Thyroid gland (tissue), 4 donors: ENCODE measurements at regions not wholly inside any gene's neighbourhood (a gene's known extent, or its start where the extent isn't known, plus 50 kb on each side); places are given as distances from the start of the nearest gene placed in this dataset.

Experiments used
- DNase-seq, 2 donors: peaks; one replicate each; pipeline ENCODE4 v3.0.0-alpha.2; 2019
- H3K27ac ChIP-seq, 3 donors: fragments of 200-600 bp; sonication (generic); 1 replicate in 2 of 3; 2 replicates in 1 of 3; pipeline ENCODE4 v1.5.1; 2016 to 2019; ENCODE audit warnings: mild to moderate bottlenecking in 1 of 3, moderate library complexity in 1 of 3
- H3K27me3 ChIP-seq: fragments of 200-600 bp; sonication (generic); one replicate; pipeline ENCODE4 v1.5.1; 2019
- H3K36me3 ChIP-seq, 2 donors: fragments of 200-600 bp; sonication (generic); one replicate each; pipeline ENCODE4 v1.5.1; 2016 to 2019
- H3K4me1 ChIP-seq, 2 donors: fragments of 200-600 bp; sonication (generic); one replicate each; pipeline ENCODE4 v1.5.1; 2017 to 2019
- H3K4me3 ChIP-seq, 3 donors: fragments of 200-600 bp; sonication (generic); replicated peaks in 1 of 3; 1 replicate in 2 of 3; 2 replicates in 1 of 3; pipeline ENCODE4 v1.5.1; 2016; ENCODE audit warnings: mild to moderate bottlenecking in 1 of 3
- H3K9me3 ChIP-seq: fragments of 200-600 bp; sonication (generic); one replicate; pipeline ENCODE4 v1.5.1; 2017
- POLR2A ChIP-seq, 2 donors: fragments of 450-650 bp; IDR thresholded peaks; one replicate each; pipeline ENCODE4 v1.6.1; 2017; ENCODE audit warnings: antibody characterized with exemption in 2 of 2, mild to moderate bottlenecking in 2 of 2, moderate library complexity in 1 of 2
- WGBS, 2 donors: methylation state at CpG; one replicate each; pipeline ENCODE4 v1.1.5; 2017; 5-methylcytosine and 5-hydroxymethylcytosine counted together
- intact Hi-C: fragments of 100-400 bp; cut with DNase I; formaldehyde crosslinking; loops from one replicate; pipeline ENCODE4 v1.15.1; 2023
- TF ChIP-seq, protein P1 (sequence below), 6 experiments: fragments of 200-600 bp in 3 of 6; fragments of 450-650 bp in 3 of 6; sonication (generic) in 3 of 6; IDR thresholded peaks; one replicate each; pipeline ENCODE4 v1.5.1; 2016 to 2019; ENCODE audit warnings: antibody characterized with exemption in 6 of 6, mild to moderate bottlenecking in 2 of 6, inconsistent platforms in 1 of 6, moderate library complexity in 1 of 6

DNA sequence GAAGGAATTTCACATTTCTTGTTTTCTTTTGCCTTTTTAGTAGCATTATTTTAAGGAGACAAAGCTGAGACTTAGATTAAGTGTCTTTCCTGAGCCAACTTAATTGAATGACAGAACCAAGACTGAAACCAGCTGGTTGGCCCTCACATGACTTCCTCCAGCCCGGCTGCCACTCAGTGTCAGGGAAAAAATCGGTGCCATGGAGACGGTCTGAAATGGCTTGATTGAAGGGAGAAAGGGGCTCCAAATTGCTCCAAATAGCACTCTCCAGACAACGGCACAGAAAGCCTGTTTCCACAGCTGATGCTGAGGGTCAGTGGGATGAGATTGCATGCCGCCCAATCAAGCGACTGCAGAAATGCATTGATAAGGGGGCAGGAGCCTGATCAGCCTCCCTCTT, 475.2 kb upstream of the IL12A start:
- WGBS, 2 donors, result 68 to 70% methylated on average over 6 of the region's 6 CpGs
- intact Hi-C loops, result no loop called here
- no peak for TF ChIP-seq POLR2A (IDR thresholded peaks at IDR 0.05)
- TF ChIP-seq, protein P1, sequence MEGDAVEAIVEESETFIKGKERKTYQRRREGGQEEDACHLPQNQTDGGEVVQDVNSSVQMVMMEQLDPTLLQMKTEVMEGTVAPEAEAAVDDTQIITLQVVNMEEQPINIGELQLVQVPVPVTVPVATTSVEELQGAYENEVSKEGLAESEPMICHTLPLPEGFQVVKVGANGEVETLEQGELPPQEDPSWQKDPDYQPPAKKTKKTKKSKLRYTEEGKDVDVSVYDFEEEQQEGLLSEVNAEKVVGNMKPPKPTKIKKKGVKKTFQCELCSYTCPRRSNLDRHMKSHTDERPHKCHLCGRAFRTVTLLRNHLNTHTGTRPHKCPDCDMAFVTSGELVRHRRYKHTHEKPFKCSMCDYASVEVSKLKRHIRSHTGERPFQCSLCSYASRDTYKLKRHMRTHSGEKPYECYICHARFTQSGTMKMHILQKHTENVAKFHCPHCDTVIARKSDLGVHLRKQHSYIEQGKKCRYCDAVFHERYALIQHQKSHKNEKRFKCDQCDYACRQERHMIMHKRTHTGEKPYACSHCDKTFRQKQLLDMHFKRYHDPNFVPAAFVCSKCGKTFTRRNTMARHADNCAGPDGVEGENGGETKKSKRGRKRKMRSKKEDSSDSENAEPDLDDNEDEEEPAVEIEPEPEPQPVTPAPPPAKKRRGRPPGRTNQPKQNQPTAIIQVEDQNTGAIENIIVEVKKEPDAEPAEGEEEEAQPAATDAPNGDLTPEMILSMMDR (IDR thresholded peaks at IDR 0.05), result no peak
- Histone ChIP-seq H3K36me3 (no peaks in the 10 kb centered on the region), H3K4me3 (no peak overlapping the region), H3K4me1 (no peaks in the 10 kb centered on the region), H3K9me3 (no peaks in the 10 kb centered on the region), H3K27me3 (no peaks in the 10 kb centered on the region), H3K27ac (no peak overlapping the region)
- no peak for DNase-seq

DNA sequence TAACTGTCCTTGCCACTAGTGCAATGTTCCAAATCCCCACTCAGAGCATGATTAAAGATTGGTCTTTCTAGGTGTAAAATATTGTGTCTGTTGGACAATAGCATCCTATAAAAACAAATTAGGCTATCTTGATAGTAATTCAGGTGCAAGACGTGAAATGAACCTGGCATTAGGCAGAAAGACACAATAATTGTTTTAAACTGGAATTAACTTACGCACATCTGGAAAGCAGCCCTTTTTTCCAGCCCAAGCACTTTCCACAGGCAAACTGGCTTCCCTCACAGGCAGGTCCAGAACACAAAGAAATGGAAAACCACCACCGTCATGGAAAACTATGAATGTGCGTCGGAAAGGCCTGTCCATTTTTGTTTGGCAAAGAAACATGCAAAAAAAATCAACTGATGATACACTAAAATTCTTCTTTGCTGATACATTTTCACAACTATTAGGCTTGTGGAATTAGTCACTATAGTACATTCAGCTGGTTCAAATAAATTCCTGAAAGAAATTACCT, 474.7 kb upstream of the IL12A start:
- 80 to 86% methylated on average over 5 of the region's 5 CpGs for WGBS, 2 donors
- DNase-seq, result no peak
- H3K27me3 ChIP-seq, result no peaks in the 10 kb centered on the region
- TF ChIP-seq, protein P1 (IDR thresholded peaks at IDR 0.05), result no peak
- no peak for TF ChIP-seq POLR2A (IDR thresholded peaks at IDR 0.05)
- H3K27ac ChIP-seq, result no peak overlapping the region
- no peaks in the 10 kb centered on the region for H3K36me3 ChIP-seq
- H3K9me3 ChIP-seq, result no peaks in the 10 kb centered on the region
- intact Hi-C loops, result no loop called here
- no peaks in the 10 kb centered on the region for H3K4me1 ChIP-seq
- H3K4me3 ChIP-seq, result no peak overlapping the region

DNA sequence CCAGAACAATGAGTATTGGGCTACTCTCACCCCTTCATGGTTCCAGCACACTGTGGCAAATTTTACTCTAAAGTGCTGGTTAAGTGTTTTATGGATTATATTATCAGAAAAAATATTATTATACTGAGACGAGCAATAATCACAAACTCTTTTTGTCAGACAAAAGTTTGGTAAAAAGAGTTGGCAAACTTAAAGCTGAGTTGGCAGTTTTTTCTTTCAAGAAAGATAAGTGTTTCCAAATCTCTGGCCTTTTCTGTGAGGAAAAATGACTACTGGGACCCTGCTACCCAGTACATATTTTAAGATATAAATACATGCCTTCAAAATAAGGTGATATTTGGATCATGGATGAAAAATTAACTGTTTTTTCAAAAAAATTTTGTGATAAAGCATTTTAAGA, 471.5 kb upstream of the IL12A start:
- TF ChIP-seq, protein P1 (IDR thresholded peaks at IDR 0.05), result no peak
- no peak for TF ChIP-seq POLR2A (IDR thresholded peaks at IDR 0.05)
- Histone ChIP-seq H3K4me3 (no peak overlapping the region), H3K4me1 (no peaks in the 10 kb centered on the region), H3K9me3 (no peaks in the 10 kb centered on the region), H3K36me3 (no peaks in the 10 kb centered on the region), H3K27ac (no peak overlapping the region), H3K27me3 (no peaks in the 10 kb centered on the region)
- no peak for DNase-seq
- 51 to 67% methylated on average over 1 of the region's 1 CpG for WGBS, 2 donors
- intact Hi-C loops, result no loop called here

DNA sequence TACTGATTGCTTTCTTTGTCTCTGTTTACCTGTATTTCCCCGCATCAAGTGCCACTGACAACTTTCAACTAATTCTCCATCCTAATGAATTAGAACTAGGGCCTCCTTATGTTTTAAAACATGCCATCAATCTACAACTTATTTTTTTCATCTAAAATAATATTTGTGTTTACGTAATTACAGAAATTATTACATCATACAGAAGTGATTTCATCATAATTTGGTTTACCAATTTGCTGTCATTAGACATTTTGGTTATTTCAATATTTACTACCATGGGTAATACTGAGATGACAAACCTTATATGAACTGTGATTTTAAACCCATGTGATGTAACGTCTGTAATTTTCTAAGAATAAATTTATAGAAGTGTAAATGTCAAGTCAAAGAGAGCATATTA, 468.0 kb upstream of the IL12A start:
- no peaks in the 10 kb centered on the region for H3K9me3 ChIP-seq
- no peak overlapping the region for H3K4me3 ChIP-seq
- DNase-seq, result no peak
- no peaks in the 10 kb centered on the region for H3K27me3 ChIP-seq
- no peaks in the 10 kb centered on the region for H3K4me1 ChIP-seq
- H3K36me3 ChIP-seq, result no peaks in the 10 kb centered on the region
- intact Hi-C loops, result no loop called here
- WGBS, 2 donors, result 84 to 90% methylated on average over 3 of the region's 3 CpGs
- no peak overlapping the region for H3K27ac ChIP-seq
- no peak for TF ChIP-seq POLR2A (IDR thresholded peaks at IDR 0.05)
- TF ChIP-seq, protein P1 (IDR thresholded peaks at IDR 0.05), result no peak

DNA sequence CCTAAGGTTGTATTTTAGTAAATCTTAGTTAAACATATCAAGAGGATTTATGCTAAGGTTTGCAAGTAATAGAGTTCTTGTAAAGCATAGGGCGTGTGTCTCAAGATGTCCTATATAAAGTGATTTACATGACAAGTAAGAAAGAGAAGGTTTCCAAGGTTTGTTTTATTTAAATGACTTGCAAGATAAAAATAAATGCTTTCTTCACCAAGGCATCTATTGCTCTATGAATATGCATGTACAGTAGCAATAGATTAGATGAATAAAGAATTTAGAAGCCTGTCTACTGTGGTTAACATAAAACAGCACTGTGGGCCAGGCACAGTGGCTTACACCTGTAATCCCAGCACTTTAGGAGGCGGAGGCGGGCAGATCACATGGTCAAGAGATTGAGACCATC, 466.4 kb upstream of the IL12A start:
- Histone ChIP-seq H3K4me1 (no peaks in the 10 kb centered on the region), H3K9me3 (no peaks in the 10 kb centered on the region), H3K36me3 (no peaks in the 10 kb centered on the region), H3K27ac (no peak overlapping the region), H3K27me3 (no peaks in the 10 kb centered on the region), H3K4me3 (no peak overlapping the region)
- no peak for DNase-seq
- 90 to 92% methylated on average over 3 of the region's 3 CpGs for WGBS, 2 donors
- TF ChIP-seq POLR2A (IDR thresholded peaks at IDR 0.05), result no peak
- TF ChIP-seq, protein P1 (IDR thresholded peaks at IDR 0.05), result no peak
- intact Hi-C loops, result no loop called here
